ENCODE measurements at regions not wholly inside any gene's neighbourhood (a gene's known extent, or its start where the extent isn't known, plus 50 kb on each side); places are given as distances from the start of the nearest gene placed in this dataset.
"Not testable (repeated sequence)": the region's sequence is repeated elsewhere in the genome, so short reads cannot be mapped to it uniquely, and the experiment has no call there.

DNA sequence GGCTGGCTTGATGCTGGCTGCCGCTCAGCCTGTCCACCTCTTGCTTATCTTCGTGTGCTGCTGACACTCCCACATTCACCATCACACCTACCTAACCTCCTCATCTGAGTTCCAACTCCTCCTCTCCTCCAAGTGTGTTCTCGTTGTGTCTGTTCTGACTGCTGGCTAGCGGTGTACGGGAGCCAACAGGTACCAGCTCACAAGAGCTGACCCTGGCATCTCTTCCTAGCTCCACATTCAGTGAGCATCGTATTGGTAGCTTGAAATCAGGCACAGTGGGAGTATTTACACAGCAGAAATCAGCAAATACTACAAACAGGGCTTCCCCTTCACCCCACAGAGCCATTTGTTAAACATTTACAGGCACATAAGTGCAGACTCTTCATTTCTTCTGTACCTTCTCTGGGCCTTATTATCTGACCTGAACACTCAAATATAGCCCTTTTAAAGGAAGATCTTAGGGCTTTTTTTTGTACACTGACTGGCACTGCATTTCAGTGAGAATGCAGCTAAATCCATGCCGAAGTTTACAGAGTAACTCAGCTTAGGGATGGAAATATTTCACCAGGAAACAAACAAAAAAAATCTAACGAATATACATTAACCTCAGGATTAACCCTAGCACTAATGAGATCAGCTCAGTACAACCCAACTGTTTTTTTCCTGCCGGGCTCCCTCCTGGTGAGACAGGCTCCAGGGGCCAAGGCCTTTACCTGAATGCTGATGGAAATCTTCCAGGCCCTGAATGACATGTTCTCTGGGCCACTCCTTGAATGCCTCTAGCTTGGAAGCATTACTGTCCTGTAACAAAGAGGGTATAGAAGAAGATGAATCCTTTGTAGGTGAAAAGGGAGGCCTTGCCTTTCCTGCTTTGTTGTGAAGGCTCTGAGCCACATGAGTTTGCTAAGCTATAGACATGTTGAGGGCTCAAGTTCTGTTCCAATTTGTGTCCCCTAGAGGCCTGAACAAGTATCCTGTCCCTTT is 150.5 kb upstream of the LPP start:
- DNase-seq = no peak

DNA sequence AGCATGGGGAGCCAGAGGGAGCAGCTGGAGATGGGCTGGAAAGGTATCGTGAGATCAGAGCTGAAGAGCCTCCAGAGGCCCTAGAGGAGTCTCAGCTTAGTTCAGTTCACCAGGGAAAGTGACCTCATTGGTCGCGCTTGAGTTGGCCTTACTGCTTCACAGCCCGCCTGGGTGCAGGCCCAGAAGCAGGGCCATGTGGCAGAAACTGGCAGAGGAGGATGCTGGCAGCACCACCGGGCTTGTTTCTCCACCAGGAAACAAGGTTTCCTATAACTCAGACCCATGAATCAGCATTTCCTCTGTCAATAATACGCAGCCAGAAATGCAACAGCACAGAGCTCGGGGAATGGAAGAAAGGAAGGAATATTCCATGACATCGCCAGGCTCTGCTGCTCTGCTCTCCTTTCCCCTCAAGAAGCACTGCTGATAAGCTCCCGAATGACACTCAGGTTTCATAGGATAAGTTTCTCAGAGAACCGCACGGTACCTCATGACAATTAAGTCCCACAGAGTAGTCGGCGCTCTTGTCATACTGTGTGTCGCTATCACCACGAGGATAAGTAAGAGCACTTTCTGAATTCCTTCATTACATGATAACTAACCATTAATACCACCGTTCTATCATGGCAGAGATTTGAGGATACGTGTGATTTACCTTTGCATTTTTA is 147.1 kb upstream of the LPP start:
- DNase-seq = no peak

DNA sequence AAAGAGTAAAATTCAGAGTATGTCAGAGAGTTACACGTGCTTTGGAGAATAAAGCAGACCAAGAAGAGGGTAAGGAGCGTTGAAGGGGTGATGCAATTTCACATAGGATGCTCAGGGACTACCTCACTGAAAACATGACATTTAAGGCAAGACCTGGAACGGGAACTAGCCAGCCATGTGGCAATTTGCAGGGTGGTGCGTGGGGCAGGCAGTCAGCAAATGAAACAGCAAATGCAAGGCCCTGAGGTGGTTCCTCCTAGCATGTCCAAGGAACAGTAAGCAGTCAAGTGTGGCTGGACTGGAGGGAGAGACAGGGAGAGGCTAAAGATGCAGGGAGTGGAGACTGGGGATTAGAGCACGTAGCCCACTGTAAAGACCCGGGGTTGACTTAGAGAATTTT is 146.1 kb upstream of the LPP start:
- no peak for DNase-seq

DNA sequence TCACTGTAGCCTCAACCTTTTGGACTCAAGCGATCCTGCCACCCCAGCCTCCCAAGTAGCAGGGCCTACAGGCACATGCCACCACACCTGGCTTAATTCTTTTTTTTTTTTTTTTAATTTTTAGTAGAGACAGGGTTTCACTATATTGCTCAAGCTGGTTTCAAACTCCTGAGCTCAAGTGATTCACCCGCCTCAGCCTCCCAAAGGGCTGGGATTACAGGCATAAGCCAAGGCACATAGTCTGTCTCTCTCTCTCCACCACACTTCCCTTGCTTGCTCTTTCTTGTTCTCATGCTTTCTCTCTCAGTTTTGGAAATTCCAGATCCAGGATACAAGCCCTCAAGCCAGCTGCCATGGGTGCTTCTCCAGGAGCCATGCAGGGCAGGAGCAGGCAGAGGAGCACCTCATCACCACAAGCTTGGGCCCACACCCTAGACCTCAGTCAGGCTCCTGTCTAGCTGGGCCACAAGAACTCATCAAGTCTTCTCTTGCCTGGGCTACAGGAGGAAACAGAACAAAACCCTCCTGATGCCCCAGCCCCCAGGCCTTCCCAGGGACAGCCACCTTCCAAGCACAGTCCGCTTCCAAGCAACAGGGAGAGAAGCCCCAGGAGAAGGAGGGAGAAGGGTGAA is 145.3 kb upstream of the LPP start:
- DNase-seq = no peak

DNA sequence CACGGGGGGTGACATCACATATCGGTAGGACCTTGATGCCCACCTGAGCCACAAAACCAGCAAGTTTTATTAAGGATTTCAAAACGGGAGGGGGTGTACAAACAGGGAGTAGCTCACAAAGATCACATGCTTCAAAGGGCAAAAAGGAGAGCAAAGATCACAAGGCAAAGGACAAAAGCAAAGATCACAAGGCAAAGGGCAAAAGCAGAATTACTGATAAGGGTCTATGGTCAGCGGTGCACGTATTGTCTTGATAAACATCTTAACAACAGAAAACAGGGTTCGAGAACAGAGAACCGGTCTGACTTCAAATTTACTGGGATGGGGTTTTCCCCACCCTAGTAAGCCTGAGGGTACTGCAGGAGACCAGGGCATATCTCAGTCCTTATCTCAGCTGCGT is 143.5 kb upstream of the LPP start:
- DNase-seq = no peak

DNA sequence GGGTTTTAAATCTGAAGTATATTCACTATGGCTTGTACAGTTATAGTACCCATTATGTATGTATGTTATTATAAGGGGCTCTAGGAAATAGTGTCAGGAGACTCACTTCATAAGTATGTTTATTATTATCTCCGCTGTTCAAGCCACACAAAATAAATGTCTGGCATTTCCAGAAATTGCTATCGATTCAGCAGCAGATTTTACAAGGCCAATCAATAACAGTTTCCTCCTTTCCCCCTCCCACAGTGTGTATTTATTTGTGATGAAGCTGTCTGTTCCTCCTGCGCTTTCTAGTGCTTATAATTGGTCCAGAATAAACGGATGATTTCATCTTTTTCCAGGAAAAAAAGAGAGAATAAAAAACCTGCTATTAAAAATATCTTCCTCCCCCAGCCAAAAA is 134.2 kb upstream of the LPP start:
- no peak for DNase-seq

DNA sequence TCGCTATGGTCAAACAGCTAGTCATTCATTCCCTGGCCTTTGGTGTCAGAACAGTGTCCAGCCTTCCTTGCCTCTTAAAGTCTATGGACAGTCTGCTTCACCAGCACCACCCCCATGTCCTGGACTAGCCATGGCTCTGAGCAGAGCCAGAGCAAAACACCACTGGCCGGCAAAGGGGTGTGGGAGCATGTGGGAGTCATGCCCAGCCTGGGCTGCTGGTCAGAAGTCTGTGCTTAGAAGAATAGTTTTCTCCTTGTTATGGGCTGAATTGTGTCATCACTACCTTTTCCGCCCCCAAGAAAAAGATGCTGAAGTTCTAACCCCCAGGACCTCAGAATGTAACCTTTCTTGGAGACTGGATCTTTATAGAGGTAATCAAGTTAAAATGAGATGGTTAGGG is 132.9 kb upstream of the LPP start:
- no peak for DNase-seq

DNA sequence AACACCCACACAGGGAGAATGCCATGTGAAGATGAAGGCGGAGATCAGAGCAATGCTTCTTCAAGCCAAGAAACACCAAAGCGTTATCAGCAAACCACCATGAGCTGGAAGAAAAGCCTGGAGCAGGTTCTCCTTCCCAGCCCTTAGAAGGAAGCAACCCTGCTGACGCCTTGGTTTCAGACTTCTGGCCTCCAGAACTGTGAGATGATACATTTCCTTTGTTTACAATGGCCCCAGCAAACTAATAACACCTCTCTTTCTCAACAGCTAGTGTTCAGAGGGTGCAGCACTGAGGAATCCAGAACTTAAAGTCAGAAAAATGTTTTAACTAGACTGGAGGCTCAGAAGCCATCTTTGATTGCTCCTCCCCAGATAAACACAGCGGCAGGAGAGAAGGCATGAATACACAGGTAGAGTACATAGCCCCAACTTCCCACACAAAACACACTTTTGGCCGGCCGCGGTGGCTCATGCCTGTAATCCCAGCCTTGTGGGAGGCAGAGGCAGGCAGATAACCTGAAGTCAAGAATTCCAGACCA is 132.4 kb upstream of the LPP start:
- no peak for DNase-seq

DNA sequence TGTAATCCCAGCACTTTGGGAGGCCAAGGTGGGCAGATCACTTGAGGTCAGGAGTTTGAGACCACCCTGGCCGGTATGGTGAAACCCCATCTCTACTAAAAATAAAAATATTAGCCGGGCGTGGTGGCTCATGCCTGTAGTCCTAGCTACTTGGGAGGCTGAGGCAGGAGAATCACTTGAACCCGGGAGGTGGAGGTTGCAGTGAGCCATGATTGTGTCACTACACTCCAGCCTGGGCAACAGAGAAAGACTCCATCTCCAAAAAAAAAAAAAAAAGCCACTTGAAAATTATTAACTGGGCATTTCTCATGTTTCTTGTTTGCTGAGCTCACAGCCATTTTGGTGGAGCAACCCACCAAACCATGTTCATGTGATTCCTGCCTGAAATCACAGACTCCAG is 131.1 kb upstream of the LPP start:
- not testable (repeated sequence) for DNase-seq

DNA sequence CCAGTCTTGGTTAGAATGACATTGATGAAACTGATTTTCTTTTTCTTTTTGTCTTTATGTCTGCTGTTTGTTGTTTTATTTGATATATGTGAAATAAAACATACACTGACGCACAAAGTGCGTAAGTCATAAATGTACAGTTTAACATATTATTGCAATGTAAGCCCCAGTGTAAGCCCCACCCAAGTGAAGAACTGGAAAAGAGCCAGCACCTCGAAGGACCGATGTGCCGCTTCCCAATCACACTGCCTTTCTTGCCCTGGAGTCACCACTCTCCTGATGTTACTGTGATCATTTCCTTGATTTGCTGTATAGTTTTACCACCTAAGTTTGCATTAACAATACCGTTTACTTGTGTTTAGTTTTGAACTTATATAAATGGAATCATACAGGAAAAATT is 128.4 kb upstream of the LPP start:
- no peak for DNase-seq

DNA sequence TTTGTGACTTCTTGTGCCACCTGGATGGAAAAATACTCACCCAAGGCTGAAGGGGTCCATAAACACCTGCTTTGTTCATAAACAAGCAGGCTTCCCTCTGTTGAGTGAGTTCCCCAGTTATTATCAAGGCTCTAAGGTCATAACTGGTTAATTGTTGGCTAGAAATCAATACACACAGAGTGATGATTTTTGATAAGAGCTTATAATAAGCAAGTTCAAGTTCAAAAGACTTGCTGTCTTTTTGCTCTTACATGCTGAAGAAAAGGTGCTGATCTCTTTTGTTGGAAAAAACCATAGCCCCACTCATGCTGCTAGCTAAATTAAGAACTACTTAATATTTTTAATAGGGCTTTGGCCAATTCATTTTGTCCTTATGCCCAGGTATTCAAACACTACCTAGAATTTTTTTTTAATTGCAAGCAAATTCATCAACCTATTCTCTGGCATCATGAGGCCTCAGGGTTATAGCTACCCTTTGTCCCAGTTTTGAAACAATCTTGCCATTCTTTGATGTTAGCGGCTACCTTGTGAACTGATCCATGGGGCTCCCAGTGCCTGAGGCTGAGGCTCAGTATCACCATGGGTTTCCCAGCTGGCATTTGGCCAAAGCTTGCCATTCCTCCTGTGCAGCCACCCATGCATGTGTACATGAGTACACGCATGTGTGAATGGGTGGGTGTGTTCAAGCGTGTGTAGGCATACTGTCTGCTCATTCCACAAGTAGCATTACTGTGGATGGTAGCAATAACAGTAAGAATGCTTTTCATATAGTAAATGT is 127.6 kb upstream of the LPP start:
- DNase-seq = no peak

DNA sequence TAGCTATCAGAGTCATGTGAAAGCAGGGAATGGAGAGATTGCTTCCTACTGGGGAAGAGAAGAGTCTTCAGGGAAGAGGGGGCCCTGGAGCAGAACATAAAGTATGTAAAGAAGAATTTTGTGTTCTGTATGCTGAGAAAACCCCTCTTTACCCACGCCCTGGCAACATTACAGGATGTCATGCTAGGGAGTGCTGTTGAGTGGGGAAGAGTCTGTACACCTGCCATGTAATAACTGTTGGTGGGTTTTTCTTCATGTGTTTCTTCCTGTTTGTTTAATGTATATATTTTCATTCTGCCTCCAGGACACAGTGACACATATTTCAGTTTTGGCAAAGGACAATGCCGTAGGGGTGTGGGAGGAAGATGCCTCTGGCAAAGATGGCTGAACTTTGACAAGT is 122.8 kb upstream of the LPP start:
- no peak for DNase-seq

DNA sequence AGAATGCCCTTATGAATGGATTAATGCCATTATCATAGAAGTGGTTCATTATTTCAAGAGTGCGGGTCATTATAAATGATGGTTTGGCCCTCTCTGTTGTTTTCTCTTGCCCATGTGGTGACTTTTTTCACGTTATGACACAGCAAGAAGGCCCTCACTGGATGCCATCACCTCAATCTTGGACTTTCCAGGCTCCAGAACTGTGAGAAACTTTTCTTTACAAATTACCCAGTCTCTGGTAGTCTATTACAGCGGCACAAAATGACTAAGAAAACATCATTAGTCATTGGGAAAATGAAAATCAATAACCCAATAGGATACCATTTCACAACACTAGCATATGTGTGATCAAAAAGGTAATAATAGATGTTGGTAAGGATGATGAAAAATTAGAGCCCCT is 119.0 kb upstream of the LPP start:
- DNase-seq = no peak

DNA sequence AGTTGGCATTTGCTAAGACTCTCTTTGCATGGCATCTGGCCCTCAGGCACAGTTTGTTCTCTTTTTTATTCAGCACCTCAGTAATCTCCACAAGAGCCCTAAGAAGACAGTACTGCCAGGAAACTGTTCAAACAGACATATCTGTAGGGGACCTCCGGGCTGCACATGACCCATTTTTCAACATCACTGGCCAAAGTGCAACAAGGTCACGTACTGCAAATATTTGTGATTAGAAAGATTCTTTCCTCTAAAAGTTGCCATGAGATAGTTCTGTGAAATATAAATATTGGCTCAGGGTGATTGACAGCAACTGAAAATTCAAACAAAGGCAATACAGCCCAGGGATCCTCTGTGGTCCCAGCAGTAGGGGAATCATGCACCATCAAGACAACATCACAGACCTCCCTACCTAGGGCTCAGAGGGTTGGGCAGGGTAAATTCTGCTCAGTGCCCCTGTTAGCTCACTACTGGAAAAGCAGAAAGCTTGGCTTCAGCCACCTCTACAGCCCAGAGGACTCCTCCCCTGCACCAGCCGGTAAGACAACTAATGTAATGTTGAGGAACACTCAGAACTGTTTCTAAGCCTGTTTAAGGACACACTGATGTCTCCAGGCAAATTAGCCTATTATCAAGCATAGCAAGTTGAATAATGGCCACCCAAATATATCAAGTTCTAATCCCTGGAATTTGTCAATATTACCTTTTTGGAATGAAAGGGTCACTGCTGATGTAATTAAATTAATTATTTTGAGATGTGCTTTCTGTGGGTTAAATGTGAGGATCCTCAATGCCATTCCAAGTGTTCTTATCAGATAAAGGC is 117.4 kb upstream of the LPP start:
- DNase-seq = no peak

DNA sequence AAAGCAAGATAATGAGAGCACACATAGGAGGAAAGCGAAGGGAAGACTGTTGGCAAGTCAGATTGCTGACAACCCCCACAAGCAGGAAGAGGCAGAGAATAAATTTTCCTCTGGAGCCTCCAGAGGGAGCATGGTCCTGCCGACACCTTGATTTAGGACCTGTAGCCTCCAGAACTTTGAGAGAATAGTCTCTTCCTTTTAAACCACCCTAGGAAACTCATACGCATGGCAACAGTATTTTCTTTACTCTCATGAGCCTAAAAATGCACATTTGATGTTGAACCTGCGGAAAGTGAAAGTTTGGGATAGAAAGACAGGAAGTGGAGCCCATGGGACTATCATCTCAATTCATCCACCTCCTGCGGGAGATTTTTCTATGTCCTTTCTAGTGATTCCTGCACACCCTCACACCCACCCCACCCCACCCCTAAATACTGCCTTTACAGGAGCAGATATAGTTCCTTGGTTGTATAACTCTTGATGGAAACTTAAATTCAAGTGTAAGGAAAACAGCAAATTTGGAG is 116.7 kb upstream of the LPP start:
- no peak for DNase-seq

DNA sequence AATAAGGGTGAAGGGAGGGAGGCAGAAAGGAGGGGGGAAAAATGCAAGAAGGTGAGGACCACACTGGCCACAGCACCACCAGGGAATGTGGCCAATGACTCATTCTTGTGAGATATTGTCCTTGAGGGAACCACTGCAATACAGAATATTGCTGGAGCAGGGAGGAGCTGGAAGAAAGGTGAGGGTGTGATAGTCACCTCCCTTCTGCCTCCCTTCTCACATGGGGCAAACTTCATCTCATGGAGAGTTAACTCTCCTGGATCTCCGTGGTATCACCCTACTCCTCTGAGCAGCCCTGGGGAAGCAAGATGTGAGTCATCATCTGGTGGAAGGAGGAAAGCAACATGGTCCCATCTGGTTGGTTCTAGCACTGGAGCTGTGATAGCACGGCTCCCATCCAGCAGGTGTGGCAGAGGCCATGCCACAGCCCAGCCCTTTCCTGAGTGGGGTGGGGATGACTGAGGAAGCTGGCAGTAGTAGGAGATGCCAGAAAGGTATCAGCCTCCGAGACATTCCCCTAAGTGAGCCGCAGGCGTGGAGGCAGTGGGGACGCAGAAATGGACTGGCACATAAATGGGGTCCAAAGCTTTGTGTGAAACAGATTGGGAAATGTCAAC is 115.9 kb upstream of the LPP start:
- DNase-seq = no peak

DNA sequence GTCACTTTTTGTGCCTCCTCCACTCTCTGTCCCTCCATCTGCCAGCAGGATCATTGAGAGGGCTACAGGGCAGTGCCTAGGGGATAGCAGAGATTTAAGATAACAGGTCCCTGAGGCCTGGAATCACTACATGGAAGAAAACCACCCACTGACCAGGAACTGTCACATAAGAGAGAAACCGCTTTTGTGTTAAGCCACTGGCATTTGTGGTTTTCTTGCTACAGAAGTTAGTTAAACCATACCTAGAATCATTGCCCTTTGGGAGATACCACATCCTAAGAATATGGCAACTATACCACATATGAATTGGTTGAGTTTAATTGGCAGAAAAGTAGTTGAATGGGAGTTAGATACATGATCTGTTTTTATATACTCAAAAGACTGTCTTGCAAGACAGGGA is 112.8 kb upstream of the LPP start:
- DNase-seq = no peak

DNA sequence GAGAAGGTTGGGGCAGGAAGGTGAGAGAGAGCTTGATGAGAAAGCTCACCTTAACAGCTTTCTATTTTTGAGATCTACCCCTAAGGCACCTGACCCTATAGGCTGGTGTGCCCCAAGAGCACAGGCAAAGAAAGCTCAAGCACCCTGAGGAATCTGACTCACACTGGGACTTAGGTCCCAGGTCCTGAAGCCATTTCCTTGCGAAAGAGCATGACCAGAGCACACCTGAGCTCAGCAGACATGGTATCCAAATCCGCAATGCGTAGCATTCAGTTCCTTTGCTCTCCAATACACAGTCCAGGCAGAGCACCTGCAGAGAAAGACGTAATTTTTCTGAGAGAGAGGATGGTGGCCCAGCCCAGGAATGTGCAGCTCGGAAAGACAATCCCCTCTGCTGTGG is 112.1 kb upstream of the LPP start:
- no peak for DNase-seq

DNA sequence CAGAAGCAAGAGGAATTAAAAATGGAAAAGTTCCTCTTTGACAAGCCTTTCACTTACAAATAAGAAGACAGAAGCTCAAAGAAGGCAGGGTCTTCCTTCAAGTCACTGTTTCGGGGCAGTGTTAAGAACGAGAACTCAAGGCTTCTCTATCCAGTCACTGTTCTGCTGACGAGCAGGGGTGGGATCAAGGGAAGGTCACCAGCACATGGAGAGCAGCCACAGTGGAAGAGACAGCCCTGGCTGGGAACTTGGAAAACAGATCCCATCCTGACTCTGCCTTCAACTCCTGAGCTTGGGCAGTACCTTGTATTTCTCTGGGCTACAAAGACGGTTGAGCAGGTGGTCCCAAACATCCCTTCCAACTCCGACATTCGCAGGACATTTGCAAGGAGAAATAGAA is 111.5 kb upstream of the LPP start:
- DNase-seq = no peak

DNA sequence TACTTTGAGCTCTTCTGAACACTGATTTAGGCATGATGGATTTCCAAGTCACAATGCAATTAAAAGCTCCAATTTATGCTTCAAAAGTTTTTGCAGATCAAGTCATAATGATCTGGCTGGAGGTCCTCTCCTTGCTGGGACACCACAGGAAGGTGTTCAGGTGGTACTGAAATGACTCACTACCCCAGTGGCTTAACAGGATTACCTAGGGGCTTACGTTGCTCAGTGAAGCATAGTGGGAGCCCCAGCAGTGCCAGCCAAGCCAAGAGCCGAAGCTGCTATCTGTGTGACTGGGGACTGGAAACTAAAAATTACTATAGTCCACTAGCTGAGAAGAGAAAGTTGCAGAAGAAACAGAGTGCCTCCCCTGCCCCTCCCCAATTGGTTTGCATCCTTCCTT is 110.1 kb upstream of the LPP start:
- DNase-seq = no peak

DNA sequence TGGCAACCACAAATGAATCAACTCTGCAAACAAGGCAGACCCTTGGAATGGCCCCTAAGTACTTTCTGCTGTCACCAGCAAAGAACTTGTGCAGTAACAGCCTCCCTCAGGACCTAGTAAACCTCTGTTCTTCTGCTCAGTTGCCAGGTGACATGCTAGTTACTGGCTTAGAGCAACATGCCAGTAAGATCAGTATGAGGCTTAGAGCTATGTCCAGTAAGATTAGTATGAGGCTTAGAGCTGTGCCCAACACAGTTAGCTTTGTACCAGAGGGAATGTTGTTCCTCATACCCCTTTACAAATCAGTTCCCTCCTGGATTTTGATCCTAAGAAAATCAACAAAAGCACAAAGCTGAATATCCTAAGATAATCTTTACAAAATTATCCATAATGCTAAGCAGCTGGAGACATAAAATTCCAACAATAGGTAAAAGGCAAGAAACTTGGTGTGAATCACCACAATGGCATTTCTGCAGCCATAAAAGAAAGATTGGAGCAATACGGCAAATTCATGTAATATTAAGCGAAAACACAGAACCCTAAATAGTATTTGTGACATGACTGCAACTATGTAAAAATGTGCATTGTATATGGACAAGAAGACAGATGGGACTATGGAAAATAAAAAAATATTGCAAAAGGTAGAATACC is 107.3 kb upstream of the LPP start:
- no peak for DNase-seq
